H1 (cell line): ENCODE measurements at regions not wholly inside any gene's neighbourhood (a gene's known extent, or its start where the extent isn't known, plus 50 kb on each side); places are given as distances from the start of the nearest gene placed in this dataset.

Experiments
- CTCF ChIA-PET: fragments of 300-600 bp; sonication (Branson Sonifier 250); formaldehyde crosslinking; loops from one replicate; lab custom pipeline; 2021; ENCODE audit not compliant: partially characterized antibody; lab: Charles Lee
- POLR2A ChIA-PET: fragments of 300-600 bp; sonication (Branson Sonifier 250); formaldehyde crosslinking; loops from one replicate; lab custom pipeline; 2021; ENCODE audit warnings: inconsistent platforms; ENCODE audit not compliant: partially characterized antibody; lab: Charles Lee
- DNase-seq, 2 experiments: peaks; one replicate each; pipeline versions ENCODE4 v3.0.0 to v3.0.0-alpha.2; 2010 to 2022; ENCODE audit warnings: low spot score in 2 of 2, low read depth in 1 of 2, mixed read lengths in 1 of 2
- FAIRE-seq: peaks from 2 replicates; lab custom pipeline; 2011; peaks lifted over from hg19 to GRCh38; lab: Jason Lieb, UNC
- H2AFZ ChIP-seq: 2 replicates; pipeline ENCODE4 v1.8.1; 2012; ENCODE audit warnings: low read length, inconsistent platforms
- H2AK5ac ChIP-seq: 2 replicates; pipeline ENCODE4 v1.6.1; 2013; ENCODE audit warnings: low read depth, low read length
- H2BK120ac ChIP-seq: replicated peaks from 2 replicates; pipeline ENCODE3; 2013; ENCODE audit warnings: low read depth, low read length, inconsistent platforms
- H2BK12ac ChIP-seq: 2 replicates; pipeline ENCODE4 v1.6.1; 2013; ENCODE audit warnings: low read depth, low read length
- H2BK15ac ChIP-seq: 2 replicates; pipeline ENCODE4 v1.6.1; 2013; ENCODE audit warnings: low read length
- H2BK20ac ChIP-seq: 2 replicates; pipeline ENCODE4 v1.6.1; 2013; ENCODE audit warnings: low read length
- H2BK5ac ChIP-seq: 2 replicates; pipeline ENCODE4 v1.6.1; 2013; ENCODE audit warnings: low read depth, low read length
- H3K14ac ChIP-seq: 2 replicates; pipeline ENCODE4 v1.6.1; 2013; ENCODE audit warnings: inconsistent platforms; ENCODE audit not compliant: insufficient read length
- H3K18ac ChIP-seq: 2 replicates; pipeline ENCODE4 v1.6.1; 2013; ENCODE audit warnings: low read length; ENCODE audit errors: extremely low read depth
- H3K23ac ChIP-seq: 2 replicates; pipeline ENCODE4 v1.6.1; 2013; ENCODE audit warnings: inconsistent platforms; ENCODE audit not compliant: insufficient read length
- H3K23me2 ChIP-seq: 2 replicates; pipeline ENCODE4 v1.6.1; 2013; ENCODE audit warnings: low read depth, low read length
- H3K27ac ChIP-seq: 2 replicates; pipeline ENCODE4 v1.6.1; 2011; ENCODE audit warnings: low read depth, low read length, inconsistent platforms
- H3K27me3 ChIP-seq, 4 experiments: replicated peaks in 1 of 4; 1 replicate in 1 of 4; 2 replicates in 3 of 4; pipeline versions ENCODE4 v1.6.1 to v1.8.1; 2011 to 2013; ENCODE audit warnings: low read length in 3 of 4, mild to moderate bottlenecking in 3 of 4, inconsistent platforms in 2 of 4, mixed read lengths in 2 of 4, moderate library complexity in 1 of 4; ENCODE audit not compliant: control insufficient read depth in 3 of 4, insufficient read depth in 3 of 4; ENCODE audit errors: extremely low read depth in 1 of 4
- H3K36me3 ChIP-seq, 4 experiments: 2 replicates each; pipeline versions ENCODE4 v1.6.1 to v1.8.1; 2011 to 2013; ENCODE audit warnings: mild to moderate bottlenecking in 4 of 4, low read length in 3 of 4, moderate library complexity in 2 of 4, control low read depth in 1 of 4, inconsistent platforms in 1 of 4; ENCODE audit not compliant: insufficient read depth in 4 of 4, control insufficient read depth in 2 of 4
- H3K4ac ChIP-seq: replicated peaks from 2 replicates; pipeline ENCODE3; 2013; ENCODE audit warnings: low read length, low read depth, mixed read lengths, inconsistent platforms; ENCODE audit not compliant: insufficient read length
- H3K4me1 ChIP-seq, 4 experiments: replicated peaks in 1 of 4; 1 replicate in 1 of 4; 2 replicates in 3 of 4; pipeline versions ENCODE4 v1.6.1 to v1.8.1; 2011 to 2013; ENCODE audit warnings: low read length in 3 of 4, inconsistent platforms in 2 of 4, mixed read lengths in 1 of 4; ENCODE audit not compliant: insufficient read depth in 4 of 4, control insufficient read depth in 3 of 4
- H3K4me2 ChIP-seq, 2 experiments: 2 replicates each; pipeline versions ENCODE4 v1.6.1 to v1.8.1; 2011 to 2013; ENCODE audit warnings: low read depth in 2 of 2, low read length in 2 of 2, control low read depth in 1 of 2, inconsistent platforms in 1 of 2, mild to moderate bottlenecking in 1 of 2; ENCODE audit not compliant: insufficient read depth in 1 of 2
- H3K4me3 ChIP-seq, 4 experiments: fragments of 200-600, 300-600 bp in 1 of 4; sonication (generic), shearing (Covaris generic), sonication (Bioruptor Twin) in 1 of 4; 2 replicates each; pipeline versions ENCODE4 v1.5.1 to v1.8.1; 2011 to 2016; ENCODE audit warnings: low read length in 4 of 4, low read depth in 3 of 4, control low read depth in 2 of 4, inconsistent platforms in 2 of 4, mild to moderate bottlenecking in 2 of 4, mixed read lengths in 1 of 4, moderate library complexity in 1 of 4; ENCODE audit not compliant: insufficient read depth in 2 of 4; ENCODE audit errors: extremely low read depth in 1 of 4
- H3K56ac ChIP-seq: replicated peaks from 2 replicates; pipeline ENCODE3; 2013; ENCODE audit warnings: low read depth, mild to moderate bottlenecking, mixed read lengths, low read length, inconsistent platforms; ENCODE audit not compliant: insufficient read length
- H3K79me1 ChIP-seq: 2 replicates; pipeline ENCODE4 v1.6.1; 2013; ENCODE audit warnings: low read depth, low read length, control low read depth
- H3K79me2 ChIP-seq, 2 experiments: 2 replicates each; pipeline versions ENCODE4 v1.6.1 to v1.8.1; 2012 to 2013; ENCODE audit warnings: low read length in 2 of 2, mild to moderate bottlenecking in 2 of 2, inconsistent platforms in 1 of 2; ENCODE audit not compliant: insufficient read depth in 2 of 2, control insufficient read depth in 1 of 2
- H3K9ac ChIP-seq, 4 experiments: replicated peaks in 1 of 4; 1 replicate in 1 of 4; 2 replicates in 3 of 4; pipeline versions ENCODE4 v1.6.1 to v1.8.1; 2011 to 2013; ENCODE audit warnings: low read depth in 3 of 4, low read length in 3 of 4, control low read depth in 2 of 4, mild to moderate bottlenecking in 2 of 4, moderate library complexity in 2 of 4, inconsistent platforms in 1 of 4; ENCODE audit errors: extremely low read depth in 1 of 4
- H3K9me3 ChIP-seq, 2 experiments: 2 replicates each; pipeline versions ENCODE4 v1.6.1 to v1.8.1; 2012 to 2013; ENCODE audit warnings: mild to moderate bottlenecking in 2 of 2, moderate library complexity in 2 of 2, control low read depth in 1 of 2, inconsistent platforms in 1 of 2, low read depth in 1 of 2, low read length in 1 of 2, mixed read lengths in 1 of 2; ENCODE audit not compliant: insufficient read depth in 2 of 2
- H4K20me1 ChIP-seq, 2 experiments: replicated peaks in 1 of 2; 2 replicates each; pipeline versions ENCODE3 to v1.8.1; 2011 to 2013; ENCODE audit warnings: inconsistent platforms in 2 of 2, low read length in 2 of 2, mild to moderate bottlenecking in 1 of 2; ENCODE audit not compliant: insufficient read depth in 2 of 2, control insufficient read depth in 1 of 2
- H4K5ac ChIP-seq: 2 replicates; pipeline ENCODE4 v1.6.1; 2013; ENCODE audit warnings: low read length, low read depth, mixed read lengths, inconsistent platforms; ENCODE audit not compliant: insufficient read length
- H4K8ac ChIP-seq: 2 replicates; pipeline ENCODE4 v1.8.0; 2013; ENCODE audit warnings: mild to moderate bottlenecking, moderate library complexity, low read length, inconsistent platforms; ENCODE audit not compliant: insufficient read depth; ENCODE audit errors: extremely low read depth
- H4K91ac ChIP-seq: replicated peaks from 2 replicates; pipeline ENCODE3; 2013; ENCODE audit warnings: low read length, mixed read lengths, inconsistent platforms; ENCODE audit not compliant: insufficient read length
- BRCA1 ChIP-seq: IDR thresholded peaks from 2 replicates; pipeline ENCODE4 v1.6.1; 2012; ENCODE audit warnings: low read depth, low read length, improper control_type of control experiment
- CHD1 ChIP-seq: IDR thresholded peaks from 2 replicates; pipeline ENCODE4 v1.6.1; 2012; ENCODE audit warnings: low read depth, low read length, improper control_type of control experiment
- CREB1 ChIP-seq: IDR thresholded peaks from 2 replicates; pipeline ENCODE4 v1.6.1; 2012; ENCODE audit warnings: inconsistent platforms
- EGR1 ChIP-seq: IDR thresholded peaks from 2 replicates; pipeline ENCODE4 v1.6.1; 2011; ENCODE audit warnings: low read depth, low read length, borderline replicate concordance
- HDAC2 ChIP-seq, 2 experiments: fragments of 300-600 bp in 1 of 2; sonication (generic) in 1 of 2; IDR thresholded peaks; 2 replicates each; pipeline ENCODE4 v1.6.1; 2011 to 2012; ENCODE audit warnings: low read depth in 2 of 2, low read length in 2 of 2, mild to moderate bottlenecking in 2 of 2, moderate library complexity in 2 of 2, borderline replicate concordance in 1 of 2, inconsistent platforms in 1 of 2
- RAD21 ChIP-seq, 2 experiments: IDR thresholded peaks in 1 of 2; conservative IDR thresholded peaks in 1 of 2; 2 replicates each; pipeline ENCODE4 v1.6.1; 2011; ENCODE audit warnings: low read depth in 2 of 2, low read length in 2 of 2, improper control_type of control experiment in 1 of 2, inconsistent platforms in 1 of 2, mild to moderate bottlenecking in 1 of 2, moderate library complexity in 1 of 2
- SAP30 ChIP-seq: fragments of 300-600 bp; sonication (generic); IDR thresholded peaks from 2 replicates; pipeline ENCODE4 v1.7.1; 2012; ENCODE audit warnings: low read length, moderate library complexity, mild to moderate bottlenecking, inconsistent platforms; ENCODE audit not compliant: insufficient read depth, insufficient replicate concordance
- TBP ChIP-seq: IDR thresholded peaks from 2 replicates; pipeline ENCODE4 v1.6.1; 2011; ENCODE audit warnings: low read depth, low read length, improper control_type of control experiment
- TCF12 ChIP-seq: IDR thresholded peaks from 2 replicates; pipeline ENCODE4 v1.6.1; 2011; ENCODE audit warnings: low read depth, mild to moderate bottlenecking, low read length
- ZNF274 ChIP-seq: IDR thresholded peaks from 2 replicates; pipeline ENCODE4 v1.7.0; 2012; ENCODE audit warnings: low read length, borderline replicate concordance; ENCODE audit errors: extremely low read depth
- WGBS, 2 experiments: shearing (Covaris generic) in 1 of 2; methylation state at CpG; one replicate each; pipeline versions ENCODE4 v1.1.6 to v1.1.7; 2013 to 2015; ENCODE audit warnings: low lambda C conversion rate in 2 of 2, mixed read lengths in 2 of 2, inconsistent platforms in 1 of 2, low coverage in 1 of 2, missing lambda C conversion rate in 1 of 2; ENCODE audit not compliant: insufficient replicate concordance in 2 of 2, insufficient coverage in 1 of 2, insufficient read length in 1 of 2; ENCODE audit errors: extremely low coverage in 1 of 2, missing lambda C conversion rate in 1 of 2; 5-methylcytosine and 5-hydroxymethylcytosine counted together
- TF ChIP-seq, protein P1 (sequence below): IDR thresholded peaks from 2 replicates; pipeline ENCODE4 v1.6.1; 2012; ENCODE audit warnings: inconsistent platforms

DNA sequence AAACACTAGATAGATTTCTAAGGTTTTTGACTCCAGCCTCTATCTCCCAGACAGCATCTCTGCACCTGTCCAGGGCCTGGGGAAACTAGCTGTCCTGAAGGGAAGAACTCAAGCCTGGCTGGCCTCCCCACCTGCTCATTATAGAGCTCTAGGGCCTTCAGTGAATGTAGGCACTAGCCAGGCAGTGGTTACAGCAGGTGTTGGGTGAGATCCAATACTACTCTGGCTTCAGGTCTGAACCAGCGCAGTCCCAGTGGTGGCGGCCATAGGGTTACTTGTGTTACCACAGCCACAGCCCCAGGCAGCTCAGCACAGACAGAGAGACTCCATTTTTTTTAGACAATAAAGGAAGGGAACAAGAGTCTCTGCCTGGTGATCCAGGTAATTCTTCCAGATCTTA is 449.2 kb downstream of the IRX1 start:
- no peak overlapping the region for H4K5ac ChIP-seq
- H2BK120ac ChIP-seq: no peak overlapping the region
- H3K27me3 ChIP-seq: no peaks in the 10 kb centered on the region
- no peak overlapping the region for H2BK12ac ChIP-seq
- H4K91ac ChIP-seq: no peak overlapping the region
- H3K4ac ChIP-seq: no peak overlapping the region
- POLR2A ChIA-PET: no interaction called here
- H3K79me1 ChIP-seq: no peaks in the 10 kb centered on the region
- CTCF ChIA-PET: interaction anchor here (1.0 to 1.5 kb wide), 3 partner anchors 21 to 33 kb away, joined by 3 to 5 read pairs (median 3); no protein-coding TSS in a partner anchor
- no peaks in the 10 kb centered on the region for H3K23me2 ChIP-seq
- no peaks in the 10 kb centered on the region for H3K4me1 ChIP-seq
- no peak for DNase-seq
- H3K14ac ChIP-seq: no peak overlapping the region
- no peak overlapping the region for H2BK5ac ChIP-seq
- no peaks in the 10 kb centered on the region for H3K9me3 ChIP-seq
- H2BK20ac ChIP-seq: no peak overlapping the region
- no peaks in the 10 kb centered on the region for H3K79me2 ChIP-seq
- H3K27ac ChIP-seq: no peak overlapping the region
- H4K20me1 ChIP-seq: no peaks in the 10 kb centered on the region
- H3K4me3 ChIP-seq: no peak overlapping the region
- no peak overlapping the region for H3K9ac ChIP-seq
- H2AK5ac ChIP-seq: no peak overlapping the region
- H3K18ac ChIP-seq: no peak overlapping the region
- H3K36me3 ChIP-seq: no peaks in the 10 kb centered on the region
- H4K8ac ChIP-seq: no peak overlapping the region
- H2AFZ ChIP-seq: no peak overlapping the region
- no peak overlapping the region for H3K56ac ChIP-seq
- WGBS, 2 experiments: 100% methylated on average over 2 of the region's 2 CpGs; no CpG with 5 or more reads in 1 of the 2 experiments
- no peak overlapping the region for H2BK15ac ChIP-seq
- H3K4me2 ChIP-seq: no peak overlapping the region
- H3K23ac ChIP-seq: no peak overlapping the region
- FAIRE-seq: no peak
- TF ChIP-seq RAD21 (IDR thresholded peaks at IDR 0.05 in 1 of 2, conservative IDR thresholded peaks at IDR 0.05 in 1 of 2; ENCODE audit: low read depth in 2 of 2, low read length in 2 of 2) (no peak), CREB1 (no peak), HDAC2 (IDR thresholded peaks at IDR 0.05; ENCODE audit: borderline replicate concordance in 1 of 2, low read depth in 2 of 2, low read length in 2 of 2) (no peak), CHD1 (no peak), BRCA1 (no peak), ZNF274 (no peak), TCF12 (no peak), SAP30 (no peak), EGR1 (no peak), TBP (no peak)
- TF ChIP-seq, protein P1, sequence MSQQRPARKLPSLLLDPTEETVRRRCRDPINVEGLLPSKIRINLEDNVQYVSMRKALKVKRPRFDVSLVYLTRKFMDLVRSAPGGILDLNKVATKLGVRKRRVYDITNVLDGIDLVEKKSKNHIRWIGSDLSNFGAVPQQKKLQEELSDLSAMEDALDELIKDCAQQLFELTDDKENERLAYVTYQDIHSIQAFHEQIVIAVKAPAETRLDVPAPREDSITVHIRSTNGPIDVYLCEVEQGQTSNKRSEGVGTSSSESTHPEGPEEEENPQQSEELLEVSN: no peak
